DND-41 (cell line): ENCODE measurements at regions not wholly inside any gene's neighbourhood (a gene's known extent, or its start where the extent isn't known, plus 50 kb on each side); places are given as distances from the start of the nearest gene placed in this dataset.

Source experiments
- ATAC-seq: fragments of 200-7000 bp; cut with Tn5 transposase; 3 replicates; pipeline ENCODE4 v1.9.1; 2021; ENCODE audit warnings: low read depth; ENCODE audit not compliant: insufficient read depth
- DNase-seq: peaks from one replicate; pipeline ENCODE4 v3.0.0-alpha.2; 2020
- H2AFZ ChIP-seq: 2 replicates; pipeline ENCODE4 v1.6.0; 2012; ENCODE audit warnings: low read depth, low read length
- H3K27ac ChIP-seq: 2 replicates; pipeline ENCODE4 v1.5.1; 2012; ENCODE audit warnings: low read length, inconsistent platforms
- H3K27me3 ChIP-seq: fragments of 200-600 bp; sonication (generic); 2 replicates; pipeline ENCODE4 v1.6.0; 2012; ENCODE audit warnings: low read length, mild to moderate bottlenecking, inconsistent platforms; ENCODE audit not compliant: insufficient read depth, poor library complexity
- H3K36me3 ChIP-seq: 2 replicates; pipeline ENCODE4 v1.5.1; 2012; ENCODE audit warnings: low read length, inconsistent platforms; ENCODE audit not compliant: insufficient read depth
- H3K4me1 ChIP-seq: 2 replicates; pipeline ENCODE4 v1.5.1; 2012; ENCODE audit warnings: mild to moderate bottlenecking, low read length; ENCODE audit not compliant: insufficient read depth
- H3K4me2 ChIP-seq: 2 replicates; pipeline ENCODE4 v1.6.0; 2012; ENCODE audit warnings: mild to moderate bottlenecking, moderate library complexity, low read length, inconsistent platforms; ENCODE audit not compliant: insufficient read depth
- H3K4me3 ChIP-seq, 2 experiments: fragments of 200-600 bp in 1 of 2; shearing (Covaris generic) in 1 of 2; 2 replicates each; pipeline ENCODE4 v1.5.1; 2012 to 2016; ENCODE audit warnings: inconsistent platforms in 2 of 2, low read length in 2 of 2, mild to moderate bottlenecking in 2 of 2, low read depth in 1 of 2, moderate library complexity in 1 of 2
- H3K79me2 ChIP-seq: 2 replicates; pipeline ENCODE4 v1.6.0; 2012; ENCODE audit warnings: low read length, inconsistent platforms; ENCODE audit not compliant: insufficient read depth
- H3K9ac ChIP-seq: 2 replicates; pipeline ENCODE4 v1.6.0; 2012; ENCODE audit warnings: low read depth, mild to moderate bottlenecking, inconsistent platforms, low read length, moderate library complexity
- H3K9me3 ChIP-seq: 2 replicates; pipeline ENCODE4 v1.5.1; 2012; ENCODE audit warnings: low read length, moderate library complexity, mild to moderate bottlenecking, inconsistent platforms; ENCODE audit not compliant: insufficient read depth, severe bottlenecking
- H4K20me1 ChIP-seq: 2 replicates; pipeline ENCODE4 v1.6.0; 2012; ENCODE audit warnings: low read length; ENCODE audit not compliant: insufficient read depth
- CTCF ChIP-seq: IDR thresholded peaks from 2 replicates; pipeline ENCODE4 v1.5.1; 2012; ENCODE audit warnings: borderline replicate concordance, low read length, moderate library complexity, mild to moderate bottlenecking; ENCODE audit not compliant: poor library complexity, severe bottlenecking; ENCODE audit errors: extremely low read depth
- EZH2 ChIP-seq: IDR thresholded peaks from 3 replicates; pipeline ENCODE4 v1.6.1; 2012; ENCODE audit warnings: borderline replicate concordance, low read depth, mild to moderate bottlenecking, moderate library complexity, low read length, inconsistent platforms; ENCODE audit not compliant: severe bottlenecking

- H3K9me3 ChIP-seq: no peaks in the 10 kb centered on the region
- H3K79me2 ChIP-seq: no peaks in the 10 kb centered on the region
- no peak overlapping the region for H3K9ac ChIP-seq
- no peaks in the 10 kb centered on the region for H4K20me1 ChIP-seq
- H2AFZ ChIP-seq: no peak overlapping the region
- peaks cover 24% of the 10 kb centered on the region for H3K27me3 ChIP-seq
- TF ChIP-seq CTCF (no peak), EZH2 (no peak)
- H3K27ac ChIP-seq: no peak overlapping the region
- DNase-seq: no peak
- H3K4me2 ChIP-seq: no peak overlapping the region
- H3K4me1 ChIP-seq: no peaks in the 10 kb centered on the region
- no peak for ATAC-seq
- no peaks in the 10 kb centered on the region for H3K36me3 ChIP-seq
- no peak overlapping the region for H3K4me3 ChIP-seq
Measured at GRCh38 chr1:63718541-63718970, 55.3 kb upstream of the ROR1 start.

GRCh38 chr1:63721531-63722189 lies 52.2 kb upstream of the ROR1 start:
- H3K27me3 ChIP-seq: peaks cover 20% of the 10 kb centered on the region
- no peak overlapping the region for H2AFZ ChIP-seq
- H3K4me1 ChIP-seq: no peaks in the 10 kb centered on the region
- ATAC-seq (no peak), DNase-seq (no peak)
- H4K20me1 ChIP-seq: no peaks in the 10 kb centered on the region
- no peaks in the 10 kb centered on the region for H3K36me3 ChIP-seq
- H3K9me3 ChIP-seq: no peaks in the 10 kb centered on the region
- no peaks in the 10 kb centered on the region for H3K79me2 ChIP-seq
- no peak overlapping the region for H3K4me3 ChIP-seq
- TF ChIP-seq CTCF (no peak), EZH2 (no peak)
- H3K9ac ChIP-seq: no peak overlapping the region
- H3K4me2 ChIP-seq: no peak overlapping the region
- H3K27ac ChIP-seq: no peak overlapping the region

GRCh38 chr1:63723602-63724001 lies 50.2 kb upstream of the ROR1 start:
- Histone ChIP-seq H2AFZ (no peak overlapping the region), H3K79me2 (no peaks in the 10 kb centered on the region), H3K27ac (no peak overlapping the region), H3K4me2 (no peak overlapping the region), H3K36me3 (no peaks in the 10 kb centered on the region), H3K4me3 (no peak overlapping the region), H3K9ac (no peak overlapping the region), H3K4me1 (no peaks in the 10 kb centered on the region), H4K20me1 (no peaks in the 10 kb centered on the region), H3K27me3 (peaks cover 8% of the 10 kb centered on the region), H3K9me3 (no peaks in the 10 kb centered on the region)
- ATAC-seq (no peak), DNase-seq (no peak)
- no peak for TF ChIP-seq CTCF
- no peak for TF ChIP-seq EZH2
